ENCODE measurements at regions not wholly inside any gene's neighbourhood (a gene's known extent, or its start where the extent isn't known, plus 50 kb on each side); places are given as distances from the start of the nearest gene placed in this dataset.

GRCh38 chr18:22628795-22629510 is 211.2 kb upstream of the CTAGE1 start:
- DNase-seq: no peak

- DNase-seq: no peak
Measured at GRCh38 chr18:22630980-22631379, 213.3 kb upstream of the CTAGE1 start.

GRCh38 chr18:22632191-22632590 is 214.5 kb upstream of the CTAGE1 start:
- DNase-seq: no peak

GRCh38 chr18:22634464-22634863 is 216.7 kb upstream of the CTAGE1 start:
- DNase-seq: no peak

GRCh38 chr18:22637787-22638186 is 220.1 kb upstream of the CTAGE1 start:
- no peak for DNase-seq

- no peak for DNase-seq
Measured at GRCh38 chr18:22639026-22639463, 221.3 kb upstream of the CTAGE1 start.

GRCh38 chr18:22639561-22639960 is 221.8 kb upstream of the CTAGE1 start:
- DNase-seq: no peak

- DNase-seq: no peak
Measured at GRCh38 chr18:22640281-22640842, 222.6 kb upstream of the CTAGE1 start.

- DNase-seq: no peak
Measured at GRCh38 chr18:22641958-22642357, 224.2 kb upstream of the CTAGE1 start.

GRCh38 chr18:22643731-22644130 is 226.0 kb upstream of the CTAGE1 start:
- no peak for DNase-seq

GRCh38 chr18:22650247-22650646 is 232.5 kb upstream of the CTAGE1 start:
- DNase-seq: no peak

- no peak for DNase-seq
Measured at GRCh38 chr18:22657619-22658018, 239.9 kb upstream of the CTAGE1 start.

- no peak for DNase-seq
Measured at GRCh38 chr18:22658318-22658717, 240.6 kb upstream of the CTAGE1 start.

GRCh38 chr18:22663378-22663777 is 245.7 kb upstream of the CTAGE1 start:
- no peak for DNase-seq

- DNase-seq: no peak
Measured at GRCh38 chr18:22666411-22666940, 248.8 kb upstream of the CTAGE1 start.

GRCh38 chr18:22667156-22667555 is 249.4 kb upstream of the CTAGE1 start:
- DNase-seq: no peak

- peak in 1 of 5 donors; percentile 1 for DNase-seq
Measured at GRCh38 chr18:22667616-22668422, 250.1 kb upstream of the CTAGE1 start.

GRCh38 chr18:22668496-22668895 is 250.8 kb upstream of the CTAGE1 start:
- DNase-seq: no peak

GRCh38 chr18:22670914-22671313 is 253.2 kb upstream of the CTAGE1 start:
- no peak for DNase-seq

GRCh38 chr18:22673182-22673862 is 255.6 kb upstream of the CTAGE1 start:
- DNase-seq: no peak

- DNase-seq: no peak
Measured at GRCh38 chr18:22674272-22674671, 256.6 kb upstream of the CTAGE1 start.

- DNase-seq: no peak
Measured at GRCh38 chr18:22675006-22675405, 257.3 kb upstream of the CTAGE1 start.

- DNase-seq: no peak
Measured at GRCh38 chr18:22676423-22676822, 256.7 kb upstream of the RBBP8 start.

Data from T-helper 1 cell (primary cell).